ENCODE measurements at regions not wholly inside any gene's neighbourhood (a gene's known extent, or its start where the extent isn't known, plus 50 kb on each side); places are given as distances from the start of the nearest gene placed in this dataset.

DNA sequence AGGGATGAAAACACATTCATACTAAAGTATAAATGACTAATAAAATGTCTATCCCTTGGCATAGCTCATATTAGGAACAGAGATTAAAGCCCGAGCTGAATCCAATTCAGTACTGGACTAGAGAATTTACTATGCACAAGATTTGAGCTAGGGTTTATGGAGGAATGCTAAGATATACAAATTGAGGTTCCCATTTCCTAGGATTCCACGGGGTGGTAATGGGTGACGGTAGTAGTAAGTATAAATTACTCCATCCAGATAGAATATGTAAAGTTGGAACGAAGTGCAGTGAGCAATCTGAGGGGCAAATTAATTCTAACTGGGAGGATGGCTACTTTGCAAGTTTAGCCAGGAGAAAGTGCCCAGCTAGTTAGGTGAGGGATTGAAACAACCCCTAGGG is 156.5 kb downstream of the GAS1 start:
- TF ChIP-seq EZH2phosphoT487 (IDR thresholded peaks at IDR 0.05; ENCODE audit: low read depth, severe bottlenecking, unreplicated experiment), result no peak
- TF ChIP-seq, protein P1, sequence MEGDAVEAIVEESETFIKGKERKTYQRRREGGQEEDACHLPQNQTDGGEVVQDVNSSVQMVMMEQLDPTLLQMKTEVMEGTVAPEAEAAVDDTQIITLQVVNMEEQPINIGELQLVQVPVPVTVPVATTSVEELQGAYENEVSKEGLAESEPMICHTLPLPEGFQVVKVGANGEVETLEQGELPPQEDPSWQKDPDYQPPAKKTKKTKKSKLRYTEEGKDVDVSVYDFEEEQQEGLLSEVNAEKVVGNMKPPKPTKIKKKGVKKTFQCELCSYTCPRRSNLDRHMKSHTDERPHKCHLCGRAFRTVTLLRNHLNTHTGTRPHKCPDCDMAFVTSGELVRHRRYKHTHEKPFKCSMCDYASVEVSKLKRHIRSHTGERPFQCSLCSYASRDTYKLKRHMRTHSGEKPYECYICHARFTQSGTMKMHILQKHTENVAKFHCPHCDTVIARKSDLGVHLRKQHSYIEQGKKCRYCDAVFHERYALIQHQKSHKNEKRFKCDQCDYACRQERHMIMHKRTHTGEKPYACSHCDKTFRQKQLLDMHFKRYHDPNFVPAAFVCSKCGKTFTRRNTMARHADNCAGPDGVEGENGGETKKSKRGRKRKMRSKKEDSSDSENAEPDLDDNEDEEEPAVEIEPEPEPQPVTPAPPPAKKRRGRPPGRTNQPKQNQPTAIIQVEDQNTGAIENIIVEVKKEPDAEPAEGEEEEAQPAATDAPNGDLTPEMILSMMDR (IDR thresholded peaks at IDR 0.05; ENCODE audit: poor library complexity), result no peak
- no peak for TF ChIP-seq EZH2 (IDR thresholded peaks at IDR 0.05; ENCODE audit: borderline replicate concordance)

Data from hepatocyte (in vitro differentiated cells).